IPS DF 6.9 (cell line): ENCODE measurements at regions not wholly inside any gene's neighbourhood (a gene's known extent, or its start where the extent isn't known, plus 50 kb on each side); places are given as distances from the start of the nearest gene placed in this dataset.

Experiments used
- DNase-seq: peaks from one replicate; pipeline ENCODE4 v3.0.0-alpha.2; 2013; ENCODE audit warnings: low read depth, low spot score
- H3K27ac ChIP-seq: one replicate; pipeline ENCODE4 v1.5.1; 2013; ENCODE audit warnings: low read length, control low read depth
- H3K27me3 ChIP-seq: 2 replicates; pipeline ENCODE4 v1.6.1; 2013; ENCODE audit warnings: mild to moderate bottlenecking, low read length; ENCODE audit not compliant: control insufficient read depth, insufficient read depth
- H3K36me3 ChIP-seq: 2 replicates; pipeline ENCODE4 v1.6.1; 2013; ENCODE audit warnings: low read length; ENCODE audit not compliant: control insufficient read depth, insufficient read depth
- H3K4me1 ChIP-seq: 2 replicates; pipeline ENCODE4 v1.6.1; 2013; ENCODE audit warnings: low read length; ENCODE audit not compliant: control insufficient read depth, insufficient read depth
- H3K4me3 ChIP-seq: 2 replicates; pipeline ENCODE4 v1.5.1; 2013; ENCODE audit warnings: mild to moderate bottlenecking, low read length
- H3K9me3 ChIP-seq: 2 replicates; pipeline ENCODE4 v1.6.1; 2013; ENCODE audit warnings: low read length, inconsistent platforms; ENCODE audit not compliant: control insufficient read depth, insufficient read depth
- WGBS: extraction: QIAGEN DNeasy Blood & Tissue Kit; methylation state at CpG from one replicate; pipeline ENCODE4 v1.1.7; 2013; ENCODE audit warnings: mixed read lengths, missing lambda C conversion rate; ENCODE audit not compliant: insufficient read length, insufficient coverage; 5-methylcytosine and 5-hydroxymethylcytosine counted together

DNA sequence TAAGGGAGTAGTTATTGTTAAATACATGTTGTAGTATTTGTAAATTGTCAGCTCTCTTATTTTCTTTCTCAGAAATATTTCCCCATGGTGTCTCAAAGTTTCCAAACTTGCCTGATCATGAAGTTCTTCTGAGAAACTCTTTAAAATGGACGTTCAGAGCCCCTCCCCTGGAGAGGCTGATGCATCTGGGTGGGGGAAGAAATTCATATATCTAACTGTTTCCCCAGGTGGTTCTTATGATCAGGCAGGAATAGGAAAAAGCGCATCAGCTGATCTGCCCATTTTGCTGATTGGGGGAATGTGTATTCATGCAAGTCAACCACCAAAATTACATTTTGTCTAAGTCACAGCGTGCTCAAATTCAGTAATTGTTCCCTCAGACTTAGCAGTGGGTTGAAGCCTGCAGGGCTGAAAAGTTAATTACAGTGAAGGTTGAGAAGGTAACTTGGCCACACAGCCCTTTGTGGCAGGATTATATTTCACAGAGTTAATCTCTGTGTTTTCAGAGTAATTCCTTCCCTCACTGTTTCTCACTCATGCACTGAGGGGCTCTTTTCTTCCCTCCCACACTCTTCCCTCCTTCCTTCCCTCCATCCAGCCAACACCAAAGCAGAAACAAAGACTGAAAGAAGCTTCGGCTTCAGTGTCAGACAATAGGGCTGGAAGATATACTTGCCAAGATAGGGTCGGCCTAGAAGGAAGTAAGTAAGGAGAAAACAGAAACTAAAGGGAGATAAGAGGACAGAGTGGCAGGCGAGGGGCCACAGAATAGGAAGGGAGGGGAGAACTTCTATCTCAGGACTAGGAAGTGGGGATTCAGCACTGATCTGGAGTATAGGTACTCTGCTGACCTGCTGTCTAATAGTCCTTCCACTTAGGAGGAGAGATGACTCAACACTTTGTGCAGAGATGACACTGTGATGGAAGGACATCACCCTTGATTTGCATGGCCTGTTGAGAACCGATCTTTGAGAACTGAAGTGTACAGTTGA, 50.5 kb upstream of the STARD3NL start:
- no CpG with 5 or more reads among the region's 7 CpGs for WGBS
- no peak overlapping the region for H3K27ac ChIP-seq

More for the DNA sequence above, 50.5 kb upstream of the STARD3NL start:
- DNase-seq = no peak
- no peaks in the 10 kb centered on the region for H3K4me1 ChIP-seq
- H3K36me3 ChIP-seq = no peaks in the 10 kb centered on the region
- H3K27me3 ChIP-seq = no peaks in the 10 kb centered on the region
- H3K4me3 ChIP-seq = no peak overlapping the region
- H3K9me3 ChIP-seq = no peaks in the 10 kb centered on the region
